ENCODE measurements at regions not wholly inside any gene's neighbourhood (a gene's known extent, or its start where the extent isn't known, plus 50 kb on each side); places are given as distances from the start of the nearest gene placed in this dataset.

- no peak for DNase-seq (ENCODE audit: low read depth in 1 of 2, low spot score in 1 of 2)
Observed at GRCh38 chr9:87275047-87275725, 222.5 kb upstream of the DAPK1 start.

GRCh38 chr9:87276327-87276841 is 221.3 kb upstream of the DAPK1 start:
- DNase-seq (ENCODE audit: low read depth in 1 of 2, low spot score in 1 of 2) = no peak

GRCh38 chr9:87276851-87277261 is 220.8 kb upstream of the DAPK1 start:
- DNase-seq (ENCODE audit: low read depth in 1 of 2, low spot score in 1 of 2) = no peak

- no peak for DNase-seq (ENCODE audit: low read depth in 1 of 2, low spot score in 1 of 2)
Observed at GRCh38 chr9:87277346-87277745, 220.3 kb upstream of the DAPK1 start.

GRCh38 chr9:87278971-87279733 is 218.5 kb upstream of the DAPK1 start:
- DNase-seq (ENCODE audit: low read depth in 1 of 2, low spot score in 1 of 2) = no peak

- DNase-seq (ENCODE audit: low read depth in 1 of 2, low spot score in 1 of 2) = no peak
Observed at GRCh38 chr9:87280421-87280820, 217.2 kb upstream of the DAPK1 start.

- DNase-seq (ENCODE audit: low read depth in 1 of 2, low spot score in 1 of 2) = no peak
Observed at GRCh38 chr9:87282538-87282937, 215.1 kb upstream of the DAPK1 start.

- no peak for DNase-seq (ENCODE audit: low read depth in 1 of 2, low spot score in 1 of 2)
Observed at GRCh38 chr9:87283585-87283984, 214.1 kb upstream of the DAPK1 start.

GRCh38 chr9:87285183-87285850 is 212.3 kb upstream of the DAPK1 start:
- DNase-seq (ENCODE audit: low read depth in 1 of 2, low spot score in 1 of 2) = no peak

GRCh38 chr9:87286506-87286905 is 211.2 kb upstream of the DAPK1 start:
- no peak for DNase-seq (ENCODE audit: low read depth in 1 of 2, low spot score in 1 of 2)

GRCh38 chr9:87290241-87291052 is 207.2 kb upstream of the DAPK1 start:
- DNase-seq (ENCODE audit: low read depth in 1 of 2, low spot score in 1 of 2) = no peak

- DNase-seq (ENCODE audit: low read depth in 1 of 2, low spot score in 1 of 2) = no peak
Observed at GRCh38 chr9:87292449-87293191, 205.0 kb upstream of the DAPK1 start.

- DNase-seq (ENCODE audit: low read depth in 1 of 2, low spot score in 1 of 2) = no peak
Observed at GRCh38 chr9:87294126-87294525, 203.5 kb upstream of the DAPK1 start.

- no peak for DNase-seq (ENCODE audit: low read depth in 1 of 2, low spot score in 1 of 2)
Observed at GRCh38 chr9:87300915-87301314, 196.8 kb upstream of the DAPK1 start.

GRCh38 chr9:87301371-87301770 is 196.3 kb upstream of the DAPK1 start:
- DNase-seq (ENCODE audit: low read depth in 1 of 2, low spot score in 1 of 2) = no peak

GRCh38 chr9:87305151-87305550 is 192.5 kb upstream of the DAPK1 start:
- DNase-seq (ENCODE audit: low read depth in 1 of 2, low spot score in 1 of 2) = no peak

- DNase-seq (ENCODE audit: low read depth in 1 of 2, low spot score in 1 of 2) = no peak
Observed at GRCh38 chr9:87306006-87306405, 191.7 kb upstream of the DAPK1 start.

- DNase-seq (ENCODE audit: low read depth in 1 of 2, low spot score in 1 of 2) = no peak
Observed at GRCh38 chr9:87307848-87308247, 189.8 kb upstream of the DAPK1 start.

- no peak for DNase-seq (ENCODE audit: low read depth in 1 of 2, low spot score in 1 of 2)
Observed at GRCh38 chr9:87309236-87309635, 188.4 kb upstream of the DAPK1 start.

GRCh38 chr9:87310827-87311523 is 186.7 kb upstream of the DAPK1 start:
- DNase-seq (ENCODE audit: low read depth in 1 of 2, low spot score in 1 of 2) = no peak

All from activated T-helper 1 cell treated with anti-CD3 and anti-CD28 coated beads, Interleukin-2, amount 50 U/mL, for 16 hours (primary cell).